Tibial nerve (tissue), 4 donors: ENCODE measurements at regions not wholly inside any gene's neighbourhood (a gene's known extent, or its start where the extent isn't known, plus 50 kb on each side); places are given as distances from the start of the nearest gene placed in this dataset.

Experiments used
- CTCF ChIP-seq, 5 experiments: fragments of 200-600 bp in 3 of 5; fragments of 450-650 bp in 2 of 5; sonication (generic) in 3 of 5; IDR thresholded peaks; one replicate each; pipeline ENCODE4 v1.5.1; 2016 to 2019; ENCODE audit warnings: antibody characterized with exemption in 5 of 5, mild to moderate bottlenecking in 3 of 5, moderate library complexity in 2 of 5
- EP300 ChIP-seq, 2 donors: sonication (generic); formaldehyde crosslinking; IDR thresholded peaks; one replicate each; pipeline ENCODE4 v1.6.1; 2017; ENCODE audit warnings: antibody characterized with exemption in 2 of 2, mild to moderate bottlenecking in 1 of 2
- POLR2A ChIP-seq, 2 donors: fragments of 450-650 bp; IDR thresholded peaks; one replicate each; pipeline ENCODE4 v1.6.1; 2017; ENCODE audit warnings: antibody characterized with exemption in 2 of 2, mild to moderate bottlenecking in 2 of 2, moderate library complexity in 2 of 2

GRCh38 chr3:103048068-103048722 is 613.4 kb downstream of the ZPLD1 start:
- TF ChIP-seq CTCF (IDR thresholded peaks at IDR 0.05) (no peak), POLR2A (IDR thresholded peaks at IDR 0.05) (no peak), EP300 (IDR thresholded peaks at IDR 0.05) (peak in 1 of 2 donors; percentile 18)
